Ishikawa (cell line): ENCODE measurements at regions not wholly inside any gene's neighbourhood (a gene's known extent, or its start where the extent isn't known, plus 50 kb on each side); places are given as distances from the start of the nearest gene placed in this dataset.

ENCODE experiments used
- EP300 ChIP-seq: IDR thresholded peaks from 2 replicates; pipeline ENCODE4 v1.6.1; 2012; ENCODE audit warnings: borderline replicate concordance
- RAD21 ChIP-seq: IDR thresholded peaks from 2 replicates; pipeline ENCODE4 v1.6.1; 2012; ENCODE audit warnings: low read depth
- YY1 ChIP-seq: IDR thresholded peaks from 2 replicates; pipeline ENCODE4 v1.6.1; 2012; ENCODE audit warnings: low read depth
- TF ChIP-seq, protein P1 (sequence below): IDR thresholded peaks from 2 replicates; pipeline ENCODE4 v1.6.1; 2012

DNA sequence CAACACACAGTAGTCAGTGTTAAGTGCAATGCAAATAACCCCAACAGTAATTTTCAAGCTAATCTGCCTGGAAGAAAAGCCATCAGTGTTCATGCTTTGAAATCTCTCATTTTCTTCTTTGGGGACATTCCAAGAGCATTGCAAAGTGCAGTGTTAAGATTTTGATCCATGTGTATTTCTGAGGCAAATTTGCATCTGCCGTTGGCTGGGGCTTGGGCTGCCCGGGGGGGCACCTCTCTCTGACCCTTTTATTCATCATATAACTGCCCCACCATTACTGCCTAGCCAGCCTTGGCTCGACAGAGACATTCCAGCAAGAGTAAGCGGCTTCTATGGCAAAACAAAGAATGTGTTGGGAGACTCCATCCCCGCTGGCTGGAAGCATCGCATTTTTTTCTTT is 483.5 kb downstream of the BRD1 start:
- TF ChIP-seq RAD21 = no peak
- no peak for TF ChIP-seq EP300
- TF ChIP-seq, protein P1, sequence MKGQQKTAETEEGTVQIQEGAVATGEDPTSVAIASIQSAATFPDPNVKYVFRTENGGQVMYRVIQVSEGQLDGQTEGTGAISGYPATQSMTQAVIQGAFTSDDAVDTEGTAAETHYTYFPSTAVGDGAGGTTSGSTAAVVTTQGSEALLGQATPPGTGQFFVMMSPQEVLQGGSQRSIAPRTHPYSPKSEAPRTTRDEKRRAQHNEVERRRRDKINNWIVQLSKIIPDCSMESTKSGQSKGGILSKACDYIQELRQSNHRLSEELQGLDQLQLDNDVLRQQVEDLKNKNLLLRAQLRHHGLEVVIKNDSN = no peak
- no peak for TF ChIP-seq YY1
